Islet of Langerhans (tissue), 1 donor: ENCODE measurements at regions not wholly inside any gene's neighbourhood (a gene's known extent, or its start where the extent isn't known, plus 50 kb on each side); places are given as distances from the start of the nearest gene placed in this dataset.

ENCODE experiments used
- FAIRE-seq: peaks from one replicate; lab custom pipeline; 2011; peaks lifted over from hg19 to GRCh38; lab: Jason Lieb, UNC

DNA sequence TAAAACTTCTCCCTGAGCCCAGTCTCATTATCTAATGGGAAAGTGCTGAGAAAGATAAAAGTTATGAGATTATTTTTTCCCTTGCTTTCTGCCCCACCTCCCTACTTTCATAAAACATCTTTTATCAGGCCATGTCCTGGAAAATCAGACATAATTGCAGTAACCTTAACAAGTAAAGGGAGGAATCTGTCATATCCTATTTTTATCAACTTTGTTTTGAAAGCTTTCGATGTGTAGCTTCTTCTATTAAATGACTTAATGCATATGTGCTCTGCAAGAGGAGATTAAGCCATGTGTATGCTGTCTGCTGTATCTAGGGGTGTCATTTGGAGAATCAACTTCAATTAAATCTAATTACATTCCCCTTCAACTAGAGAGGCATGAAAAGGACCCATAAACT is 408.9 kb downstream of the CBLN4 start:
- no peak for FAIRE-seq

GRCh38 chr20:55592866-55593265 is 412.5 kb downstream of the CBLN4 start:
- FAIRE-seq: no peak

DNA sequence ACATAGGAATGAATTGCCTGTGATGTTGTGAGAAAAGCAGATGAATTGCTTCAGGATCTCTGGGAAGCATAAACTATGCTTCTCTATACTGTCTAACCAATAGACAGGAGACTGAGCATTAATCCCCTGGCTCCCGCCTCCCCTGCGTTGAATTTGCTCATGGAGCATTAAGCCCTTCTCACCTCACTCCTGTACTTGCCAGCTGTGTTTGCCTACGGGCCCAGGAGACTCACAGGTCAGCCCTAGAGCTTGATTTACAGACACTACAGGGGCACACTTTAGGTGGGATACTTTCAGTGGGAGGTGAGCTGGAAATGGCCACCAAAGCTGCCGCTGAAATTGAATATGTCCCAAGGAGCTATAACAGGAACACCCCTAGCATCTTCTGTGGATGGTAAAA is 418.7 kb downstream of the CBLN4 start:
- FAIRE-seq: no peak

DNA sequence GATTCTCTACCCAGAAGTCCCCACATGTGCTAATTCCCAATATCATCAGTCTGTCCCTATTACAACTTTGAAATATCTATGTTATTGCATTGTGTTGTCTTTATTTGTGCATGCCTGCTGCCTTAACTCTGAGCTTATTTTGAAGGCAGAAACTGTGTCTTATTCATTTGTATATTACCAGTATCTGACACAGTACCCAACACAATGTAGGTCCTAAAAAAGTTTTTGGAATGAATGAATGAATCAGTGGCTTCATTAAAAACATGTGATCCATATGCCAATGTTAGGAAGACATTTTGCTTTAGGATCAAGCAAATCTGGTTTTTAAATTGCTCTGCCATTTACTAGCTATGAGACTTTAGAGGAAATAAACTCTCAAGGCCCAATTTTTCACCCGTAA is 420.4 kb downstream of the CBLN4 start:
- no peak for FAIRE-seq

GRCh38 chr20:55584307-55584706 is 421.0 kb downstream of the CBLN4 start:
- no peak for FAIRE-seq

DNA sequence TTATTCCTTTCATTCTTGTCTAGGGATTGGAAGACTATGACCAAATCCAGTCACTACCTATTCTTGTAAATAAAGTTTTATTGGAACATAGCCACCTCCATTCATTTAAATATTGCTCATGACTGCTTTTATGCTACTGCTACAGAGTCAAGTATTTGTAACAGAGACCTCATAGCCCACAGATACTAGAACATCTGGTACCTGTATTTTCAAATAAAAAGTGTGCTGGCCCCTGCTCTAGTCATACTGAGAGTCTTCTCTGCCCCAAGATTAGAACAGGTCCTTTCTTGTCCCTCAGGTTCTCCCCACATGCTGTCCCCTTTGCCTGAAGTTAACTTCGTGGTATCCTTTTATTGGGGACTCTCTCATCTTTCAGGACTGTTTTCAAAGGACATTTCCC is 422.3 kb downstream of the CBLN4 start:
- no peak for FAIRE-seq

- no peak for FAIRE-seq
These were observed 422.8 kb downstream of the CBLN4 start for GRCh38 chr20:55582498-55582897.

- FAIRE-seq: no peak
These were observed 423.8 kb downstream of the CBLN4 start for GRCh38 chr20:55581519-55581918.

DNA sequence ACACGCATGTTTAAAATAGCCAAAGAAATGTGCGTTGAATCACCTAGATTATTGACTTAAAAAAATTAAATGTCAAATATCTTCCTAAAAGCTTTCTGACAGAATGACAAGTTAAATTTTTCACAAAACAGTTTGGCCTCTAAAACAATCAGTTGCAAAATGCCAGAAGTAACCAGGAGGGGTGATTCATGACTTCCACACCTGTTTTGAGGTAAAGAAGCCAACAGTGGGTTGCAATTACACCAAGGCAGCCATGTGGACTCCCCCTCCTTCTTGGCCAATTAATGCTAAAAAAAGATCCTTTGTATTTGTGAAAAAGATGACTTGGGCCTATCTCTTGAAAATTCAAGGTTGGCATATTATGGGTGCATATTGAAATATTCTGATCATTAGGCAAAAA is 424.8 kb downstream of the CBLN4 start:
- FAIRE-seq: no peak

DNA sequence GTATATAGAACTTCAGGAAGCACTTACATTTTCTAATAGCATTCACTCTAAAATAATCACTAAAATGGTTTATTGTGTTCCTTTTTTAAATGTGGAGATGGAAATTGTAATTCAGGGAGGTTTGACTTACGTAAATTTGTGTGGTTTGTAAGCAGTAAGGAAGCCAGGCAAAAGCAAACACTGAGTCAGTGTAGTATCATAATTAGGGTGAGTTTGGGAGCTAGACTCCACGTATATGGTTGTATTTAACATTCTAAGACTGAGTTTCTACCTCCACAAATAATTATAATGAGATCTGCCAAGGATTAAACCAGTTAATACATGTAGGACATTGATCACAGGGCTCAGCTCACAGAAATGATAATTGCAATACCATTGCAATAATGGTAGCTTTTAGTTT is 425.5 kb downstream of the CBLN4 start:
- FAIRE-seq: no peak

DNA sequence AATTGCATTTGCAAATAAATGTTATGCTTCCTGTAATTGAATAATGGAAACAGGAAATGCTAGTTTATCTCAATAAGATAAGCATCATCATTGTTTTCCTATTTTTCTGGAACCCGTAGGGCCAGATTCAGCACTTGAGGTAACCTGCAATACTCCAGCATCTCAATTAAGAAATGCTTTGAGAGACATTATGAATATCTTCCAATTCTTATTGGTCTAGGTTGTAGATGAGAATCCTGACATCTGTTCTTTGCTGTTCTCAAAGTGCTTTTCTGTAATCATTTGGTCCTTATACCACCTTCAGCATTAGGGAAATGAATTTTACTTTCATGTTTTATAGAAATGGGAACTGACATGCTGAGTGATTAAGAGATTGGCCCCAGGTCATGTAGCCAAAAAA is 428.3 kb downstream of the CBLN4 start:
- no peak for FAIRE-seq

- no peak for FAIRE-seq
These were observed 436.2 kb downstream of the CBLN4 start for GRCh38 chr20:55569084-55569483.

GRCh38 chr20:55567826-55568225 is 437.5 kb downstream of the CBLN4 start:
- FAIRE-seq: no peak

DNA sequence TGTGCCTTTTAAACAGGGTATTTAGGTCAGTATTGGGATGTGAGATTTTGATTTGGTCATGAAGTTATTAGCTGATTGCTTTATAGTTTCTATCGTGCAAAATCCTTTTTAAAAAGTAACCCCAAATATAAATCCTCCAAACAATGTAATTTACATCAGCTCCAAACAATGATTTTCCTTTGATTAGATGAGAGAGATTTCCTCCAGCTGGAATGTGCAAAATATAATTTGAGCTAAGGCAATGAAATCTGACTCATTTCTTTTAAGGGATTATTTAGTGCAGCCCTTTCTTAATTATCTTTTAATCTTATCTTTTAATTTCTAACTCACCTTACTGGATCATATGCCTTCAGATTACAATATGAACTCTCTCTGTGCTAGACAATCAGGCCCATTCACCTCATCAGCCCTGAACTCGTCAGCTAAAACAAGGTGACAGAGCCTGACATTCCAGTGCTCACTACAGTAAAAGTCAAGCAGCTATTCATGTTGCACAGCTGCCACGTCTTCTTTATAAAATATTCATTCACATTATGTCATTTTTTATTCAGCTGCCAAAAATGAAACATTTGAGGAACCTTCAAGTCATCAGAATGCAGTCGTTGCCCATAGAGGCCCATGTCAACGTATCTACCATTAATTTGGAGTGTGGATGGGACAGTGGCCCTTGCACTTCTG is 440.1 kb downstream of the CBLN4 start:
- no peak for FAIRE-seq

DNA sequence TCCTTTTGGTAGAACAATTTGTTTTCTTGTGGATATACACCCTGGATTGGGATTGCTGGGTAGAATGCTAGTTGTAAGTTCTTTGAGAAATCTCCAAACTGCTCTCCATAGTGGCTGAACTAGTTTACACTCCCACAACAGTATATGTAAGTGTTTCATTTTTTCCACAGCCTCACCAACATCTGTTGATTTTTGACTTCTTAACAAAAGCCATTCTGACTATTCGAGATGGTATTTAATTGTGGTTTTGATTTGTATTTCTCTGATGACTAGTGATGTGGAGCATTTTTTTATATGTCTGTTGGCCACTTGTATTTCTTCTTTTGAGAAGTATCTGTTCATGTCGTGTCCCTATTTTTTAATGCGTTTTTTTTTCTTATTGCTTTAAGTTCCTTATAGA is 444.1 kb downstream of the CBLN4 start:
- FAIRE-seq: no peak

DNA sequence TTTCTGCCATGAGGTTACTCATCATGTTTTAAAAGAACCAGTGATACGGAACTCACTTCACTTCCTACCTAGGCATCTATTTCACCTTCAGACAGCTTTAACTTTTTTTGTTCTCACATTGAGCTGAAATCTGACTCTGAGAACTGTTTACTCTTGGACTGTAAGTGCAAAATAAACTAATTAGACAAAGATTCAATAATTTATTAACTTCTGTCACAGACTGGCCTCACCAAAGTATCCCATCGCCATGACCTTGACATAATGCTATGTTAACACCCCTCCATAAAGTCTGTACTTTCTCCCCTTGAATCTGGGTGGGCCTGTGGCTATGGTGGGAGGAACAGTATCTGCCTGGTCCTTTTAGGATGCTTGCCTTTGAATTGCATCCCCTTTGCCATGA is 448.1 kb downstream of the CBLN4 start:
- no peak for FAIRE-seq

GRCh38 chr20:55555075-55555650 is 450.2 kb downstream of the CBLN4 start:
- no peak for FAIRE-seq

DNA sequence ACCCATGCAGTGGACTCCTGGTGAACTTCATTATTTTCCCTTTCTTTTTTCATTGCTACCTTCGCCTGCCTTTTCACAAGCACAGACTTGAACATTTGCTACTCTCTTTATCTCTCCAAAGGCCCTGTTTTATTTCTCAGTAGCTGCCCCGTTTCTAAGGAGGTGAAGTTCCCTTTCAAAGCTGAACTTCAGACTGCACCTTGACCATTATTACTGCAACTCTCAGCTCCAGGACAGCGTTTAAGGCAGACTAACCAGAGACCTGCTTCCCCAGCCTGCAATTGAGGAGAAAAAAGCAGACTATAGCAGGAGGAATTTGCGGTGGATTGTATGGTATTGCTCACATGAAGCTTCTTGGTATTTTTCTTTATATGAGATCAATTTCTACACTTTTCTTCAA is 460.7 kb downstream of the CBLN4 start:
- FAIRE-seq: no peak

DNA sequence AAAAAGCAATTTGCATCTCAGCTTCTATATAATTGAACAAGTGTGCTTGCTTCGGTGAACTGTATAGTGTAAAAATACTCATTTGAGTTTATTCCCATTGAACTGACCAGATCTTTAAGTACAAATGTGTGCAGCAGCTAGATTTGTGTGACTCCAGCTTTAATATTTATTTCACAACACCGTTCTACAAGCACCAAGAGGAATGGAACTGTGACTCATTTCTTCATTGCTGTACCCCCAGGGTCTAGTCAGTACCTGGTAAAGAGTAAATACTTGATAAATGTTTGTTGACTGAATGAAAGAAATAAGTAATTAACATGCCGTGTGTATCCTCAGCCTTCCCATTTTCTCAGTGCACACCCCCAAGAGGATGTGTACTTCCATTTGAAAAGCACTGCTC is 464.8 kb downstream of the CBLN4 start:
- no peak for FAIRE-seq

- FAIRE-seq: no peak
These were observed 465.3 kb downstream of the CBLN4 start for GRCh38 chr20:55540013-55540412.

DNA sequence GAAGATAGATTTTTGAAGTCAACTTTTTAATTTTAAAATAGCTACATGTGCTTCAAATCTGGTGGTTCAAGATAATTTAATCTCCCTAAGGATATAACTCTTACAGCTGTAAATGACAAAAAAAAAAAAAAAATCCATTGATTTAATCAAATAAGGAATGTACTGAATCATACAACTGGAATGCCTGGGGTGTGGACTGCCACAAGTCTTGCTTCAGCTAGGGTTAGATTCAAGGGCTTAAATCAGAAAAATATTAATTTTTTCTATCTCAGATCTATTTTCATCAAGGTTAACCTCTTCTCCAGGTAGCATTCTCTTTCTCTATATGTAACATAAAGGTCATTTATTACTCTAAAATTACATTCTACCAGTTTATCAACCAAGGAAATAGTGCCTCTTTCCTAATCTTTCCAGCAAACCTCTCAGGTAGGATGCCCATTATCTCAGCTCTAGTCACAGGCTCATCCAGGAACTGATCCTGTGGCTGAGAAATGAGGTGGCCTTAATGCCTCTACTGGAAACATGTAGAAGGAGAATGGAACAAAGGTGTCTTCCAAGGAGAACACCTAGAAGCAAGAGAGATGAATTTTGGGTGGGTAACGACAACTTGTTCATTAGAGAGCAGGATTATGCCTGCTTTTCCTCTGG is 466.9 kb downstream of the CBLN4 start:
- FAIRE-seq: no peak

DNA sequence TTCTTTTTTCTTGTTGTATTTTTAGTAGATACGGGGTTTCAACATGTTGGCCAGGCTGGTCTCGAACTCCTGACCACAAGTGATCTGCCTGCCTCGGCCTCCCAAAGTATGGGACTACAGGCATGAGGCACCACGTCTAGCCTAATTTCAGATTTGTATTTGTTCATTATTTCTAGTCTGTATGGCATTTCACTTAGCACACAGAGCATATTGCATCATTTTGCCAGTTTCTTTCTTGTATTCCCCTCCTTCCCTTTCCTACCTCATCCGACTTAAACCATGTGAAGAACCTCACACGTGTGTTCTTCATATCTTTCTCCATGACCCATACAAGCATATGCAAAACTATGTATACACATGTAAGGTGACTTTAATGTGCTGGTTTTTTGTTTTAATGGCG is 470.0 kb downstream of the CBLN4 start:
- no peak for FAIRE-seq

GRCh38 chr20:55533632-55534031 is 471.7 kb downstream of the CBLN4 start:
- no peak for FAIRE-seq

GRCh38 chr20:55530763-55531162 is 474.6 kb downstream of the CBLN4 start:
- FAIRE-seq: no peak
